Fibroblast of mammary gland (primary cell): ENCODE measurements at regions not wholly inside any gene's neighbourhood (a gene's known extent, or its start where the extent isn't known, plus 50 kb on each side); places are given as distances from the start of the nearest gene placed in this dataset.
"Not testable (repeated sequence)": the region's sequence is repeated elsewhere in the genome, so short reads cannot be mapped to it uniquely, and the experiment has no call there.

Experiments
- DNase-seq: peaks from one replicate; pipeline ENCODE4 v3.0.0-alpha.2; 2010; ENCODE audit warnings: low read depth
- H3K4me3 ChIP-seq: 2 replicates; pipeline ENCODE4 v1.5.1; 2011; ENCODE audit warnings: low read depth, mild to moderate bottlenecking, low read length, moderate library complexity; ENCODE audit not compliant: control insufficient read depth
- TF ChIP-seq, protein P1 (sequence below): conservative IDR thresholded peaks from 2 replicates; pipeline ENCODE4 v1.5.1; 2011; ENCODE audit warnings: low read depth, low read length, inconsistent platforms; ENCODE audit not compliant: control insufficient read depth, insufficient read depth

DNA sequence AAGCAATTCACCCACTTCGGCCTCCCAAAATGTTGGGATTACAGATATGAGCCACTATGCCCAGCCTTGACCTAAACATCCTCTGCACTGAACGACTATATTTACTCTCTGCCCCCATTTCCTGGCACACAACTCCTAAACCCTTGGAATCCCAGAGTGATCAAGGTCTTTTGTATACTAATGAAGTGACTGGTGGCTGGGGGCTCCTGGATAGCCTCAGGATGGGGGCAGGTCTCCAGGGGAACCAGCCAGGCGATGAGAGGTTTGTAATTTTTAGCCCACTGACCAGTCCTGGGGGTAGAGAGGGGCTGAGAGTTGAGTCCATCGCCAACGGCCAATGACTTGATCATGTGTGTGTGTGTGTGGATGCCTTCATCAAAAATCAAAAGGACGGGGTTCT is 71.1 kb downstream of the FAM50B start:
- TF ChIP-seq, protein P1, sequence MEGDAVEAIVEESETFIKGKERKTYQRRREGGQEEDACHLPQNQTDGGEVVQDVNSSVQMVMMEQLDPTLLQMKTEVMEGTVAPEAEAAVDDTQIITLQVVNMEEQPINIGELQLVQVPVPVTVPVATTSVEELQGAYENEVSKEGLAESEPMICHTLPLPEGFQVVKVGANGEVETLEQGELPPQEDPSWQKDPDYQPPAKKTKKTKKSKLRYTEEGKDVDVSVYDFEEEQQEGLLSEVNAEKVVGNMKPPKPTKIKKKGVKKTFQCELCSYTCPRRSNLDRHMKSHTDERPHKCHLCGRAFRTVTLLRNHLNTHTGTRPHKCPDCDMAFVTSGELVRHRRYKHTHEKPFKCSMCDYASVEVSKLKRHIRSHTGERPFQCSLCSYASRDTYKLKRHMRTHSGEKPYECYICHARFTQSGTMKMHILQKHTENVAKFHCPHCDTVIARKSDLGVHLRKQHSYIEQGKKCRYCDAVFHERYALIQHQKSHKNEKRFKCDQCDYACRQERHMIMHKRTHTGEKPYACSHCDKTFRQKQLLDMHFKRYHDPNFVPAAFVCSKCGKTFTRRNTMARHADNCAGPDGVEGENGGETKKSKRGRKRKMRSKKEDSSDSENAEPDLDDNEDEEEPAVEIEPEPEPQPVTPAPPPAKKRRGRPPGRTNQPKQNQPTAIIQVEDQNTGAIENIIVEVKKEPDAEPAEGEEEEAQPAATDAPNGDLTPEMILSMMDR: no peak
- no peak overlapping the region for H3K4me3 ChIP-seq

DNA sequence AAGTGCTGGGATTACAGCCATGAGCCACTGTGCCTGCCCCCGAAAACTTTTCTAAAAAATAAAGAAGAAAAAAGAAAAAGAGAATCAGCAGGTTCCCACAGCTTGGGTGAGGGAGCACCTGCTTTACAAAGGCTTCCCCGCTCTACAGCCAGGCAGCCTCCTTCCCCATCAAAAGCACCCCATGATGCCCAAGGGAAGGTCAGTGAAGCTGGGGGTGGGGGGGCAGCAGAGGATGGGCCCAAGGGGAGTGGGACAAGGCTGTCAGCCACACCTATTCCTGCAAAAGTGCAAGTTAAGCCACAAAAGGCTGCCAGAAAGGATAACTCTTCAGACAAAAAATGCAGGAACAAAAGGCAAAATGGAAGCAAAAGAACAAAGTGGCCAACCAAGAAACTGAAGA is 72.5 kb downstream of the FAM50B start:
- no peak for DNase-seq
- H3K4me3 ChIP-seq: no peak overlapping the region
- TF ChIP-seq, protein P1: no peak

More for the DNA sequence above, 71.1 kb downstream of the FAM50B start:
- no peak for DNase-seq

DNA sequence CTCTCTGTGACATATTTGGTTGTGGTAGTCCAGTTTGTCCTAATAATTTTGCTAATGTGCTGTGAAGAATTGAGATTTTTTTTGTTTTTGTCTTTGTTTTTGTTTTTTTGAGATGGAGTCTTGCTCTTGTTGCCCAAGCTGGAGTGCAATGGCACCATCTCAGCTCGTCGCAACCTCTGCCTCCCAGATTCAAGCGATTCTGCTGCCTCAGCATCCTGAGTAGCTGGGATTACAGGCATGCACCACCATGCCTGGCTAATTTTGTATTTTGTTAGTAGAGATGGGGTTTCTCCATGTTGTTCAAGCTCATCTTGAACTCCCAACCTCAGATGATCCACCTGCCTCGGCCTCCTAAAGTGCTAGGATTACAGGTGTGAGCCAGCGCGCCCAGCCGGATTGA is 73.4 kb downstream of the FAM50B start:
- DNase-seq, H3K4me3 ChIP-seq: not testable (repeated sequence)

DNA sequence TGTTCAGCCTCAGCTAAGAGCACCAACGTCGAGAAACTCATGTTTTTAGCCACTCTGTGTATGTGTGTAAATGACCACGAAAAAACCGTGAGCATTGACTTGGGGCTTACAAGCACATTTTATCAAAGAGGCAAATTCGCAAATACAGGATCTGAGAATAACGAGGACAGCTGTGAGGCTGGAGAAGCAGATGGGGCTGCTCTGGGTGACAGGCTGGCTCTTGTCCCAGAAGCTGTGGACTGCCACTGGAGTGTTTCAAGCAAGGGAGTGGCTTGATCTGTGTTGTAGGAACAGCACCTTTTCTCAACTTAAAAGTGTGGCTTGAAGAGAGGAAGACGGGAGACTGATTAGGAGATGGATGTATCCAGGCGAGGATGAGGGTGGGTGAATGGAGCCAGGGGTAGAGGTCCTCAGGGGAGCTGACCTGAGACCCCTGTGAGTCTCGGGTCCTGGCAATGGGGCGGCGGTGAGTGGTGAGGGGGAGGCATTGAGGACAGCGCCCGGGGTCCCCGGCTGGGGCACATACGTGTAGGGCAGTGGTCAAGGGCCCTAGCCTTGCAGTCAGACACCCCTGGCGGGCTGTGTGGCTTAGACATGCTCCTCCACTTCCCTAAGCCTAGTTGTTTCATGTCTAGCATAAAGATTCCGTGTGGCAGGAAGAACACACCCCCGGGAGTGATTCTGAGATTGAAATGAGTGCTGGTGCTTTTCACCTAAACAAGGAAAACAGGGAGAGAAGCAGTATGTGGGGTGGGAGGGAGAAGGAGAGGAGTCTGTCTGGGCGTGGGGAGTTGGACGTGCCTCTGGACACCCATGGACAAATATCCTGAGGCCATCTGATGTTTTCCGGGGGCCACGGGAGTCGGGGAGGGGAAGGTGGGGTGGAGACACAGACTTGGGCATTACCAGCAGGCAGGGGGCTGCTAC is 76.3 kb downstream of the FAM50B start:
- not testable (repeated sequence) for H3K4me3 ChIP-seq, DNase-seq

DNA sequence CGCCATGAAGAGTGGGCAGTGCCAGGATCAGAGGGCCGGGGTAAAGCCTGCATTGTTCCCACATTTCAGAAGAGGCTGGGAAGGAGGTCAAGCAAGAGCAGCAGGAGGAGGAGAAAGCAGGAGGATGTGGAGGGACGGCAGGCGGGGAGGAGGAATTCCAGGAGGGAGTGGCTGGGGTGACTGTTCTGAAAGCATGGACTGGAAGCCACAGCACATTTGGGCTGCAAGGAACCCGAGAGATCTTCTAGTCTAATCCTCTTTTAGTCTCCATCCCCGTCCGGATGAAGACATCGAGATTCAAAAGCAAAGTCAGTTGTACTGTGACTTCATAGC is 76.9 kb downstream of the FAM50B start:
- DNase-seq: no peak
- H3K4me3 ChIP-seq: no peak overlapping the region
- TF ChIP-seq, protein P1: no peak

DNA sequence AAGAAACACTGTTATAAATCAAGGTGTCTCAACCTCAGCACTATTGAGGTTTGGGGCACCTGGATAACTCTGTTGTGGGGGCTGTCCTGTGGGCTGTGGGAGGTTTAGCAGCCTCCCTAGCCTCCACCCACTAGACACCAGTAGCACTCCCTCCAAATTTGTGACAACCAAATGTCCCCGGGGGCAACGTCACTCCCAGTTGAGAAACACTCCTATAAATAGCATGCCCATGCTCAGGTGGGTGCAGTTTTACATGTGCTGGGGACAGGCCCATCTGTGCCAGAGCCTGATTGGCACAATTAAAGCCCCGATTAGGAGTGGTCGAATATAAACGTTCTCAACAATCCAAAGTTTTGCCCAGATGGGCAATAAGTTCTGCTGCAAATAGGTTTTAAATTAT is 78.9 kb downstream of the FAM50B start:
- TF ChIP-seq, protein P1: no peak
- no peak overlapping the region for H3K4me3 ChIP-seq
- no peak for DNase-seq

DNA sequence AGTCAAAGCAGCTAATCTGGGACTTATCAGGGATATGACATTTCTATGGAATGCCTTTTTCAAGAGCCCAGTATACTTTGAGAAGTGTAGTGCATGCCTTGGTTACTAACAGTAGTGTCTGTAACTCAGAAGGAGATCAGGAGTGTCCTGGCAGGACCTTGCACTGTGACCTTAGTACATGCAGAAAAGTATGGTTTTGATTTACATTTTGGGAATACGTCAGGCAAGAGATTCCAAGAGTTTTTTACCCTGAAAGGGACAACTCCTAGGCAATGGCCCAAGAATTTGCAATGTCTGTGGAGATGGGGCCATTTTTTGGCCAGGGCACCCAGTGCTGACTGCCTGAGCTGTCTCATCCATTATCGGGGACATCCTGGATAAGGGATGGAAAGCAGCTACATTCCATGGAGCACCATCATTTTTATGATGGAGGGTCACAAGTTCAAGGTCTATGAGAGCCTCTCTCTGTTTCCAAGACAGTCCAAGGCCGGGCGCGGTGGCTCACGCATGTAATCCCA is 80.2 kb downstream of the FAM50B start:
- TF ChIP-seq, protein P1: no peak
- no peak overlapping the region for H3K4me3 ChIP-seq
- peak; percentile 93 for DNase-seq

DNA sequence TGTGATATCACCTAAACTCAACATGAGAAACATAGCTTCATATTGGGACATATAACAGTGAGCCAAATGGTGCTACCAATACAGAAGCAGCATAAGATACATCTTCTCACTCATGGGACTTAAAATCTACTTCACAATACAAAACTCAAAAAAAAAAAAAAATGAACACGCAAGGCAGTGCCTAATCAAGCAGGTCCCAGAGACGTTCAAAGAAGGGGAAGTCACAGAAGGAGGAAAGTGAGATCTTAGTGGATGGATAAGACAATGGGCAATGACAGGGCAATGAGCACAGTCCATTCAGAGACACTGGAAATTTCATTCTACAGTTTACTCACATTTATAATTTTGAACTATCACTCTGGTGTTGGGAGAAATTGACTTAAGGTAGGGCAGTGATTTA is 88.3 kb downstream of the FAM50B start:
- no peak for DNase-seq
- TF ChIP-seq, protein P1: no peak
- H3K4me3 ChIP-seq: no peak overlapping the region
